NCI-H146 treated with DMSO at 0.1 percent for 48 hours (cell line): ENCODE measurements at regions not wholly inside any gene's neighbourhood (a gene's known extent, or its start where the extent isn't known, plus 50 kb on each side); places are given as distances from the start of the nearest gene placed in this dataset.

ENCODE experiments used
- DNase-seq: peaks from one replicate; lab custom pipeline; 2025; ENCODE audit not compliant: unreplicated experiment; lab: John Stamatoyannopoulos, UW

- DNase-seq: no peak
Observed at GRCh38 chr1:238088560-238089290, 198.0 kb upstream of the ZP4 start.

GRCh38 chr1:238073991-238074390 is 183.3 kb upstream of the ZP4 start:
- no peak for DNase-seq

GRCh38 chr1:238071061-238071460 is 180.3 kb upstream of the ZP4 start:
- DNase-seq: no peak

- DNase-seq: no peak
Observed at GRCh38 chr1:238063454-238063853, 172.7 kb upstream of the ZP4 start.

GRCh38 chr1:238061967-238062613 is 171.4 kb upstream of the ZP4 start:
- DNase-seq: no peak

- DNase-seq: no peak
Observed at GRCh38 chr1:238060061-238060460, 169.3 kb upstream of the ZP4 start.

GRCh38 chr1:238052496-238053266 is 162.0 kb upstream of the ZP4 start:
- no peak for DNase-seq

GRCh38 chr1:238029126-238029525 is 138.4 kb upstream of the ZP4 start:
- no peak for DNase-seq

- DNase-seq: no peak
Observed at GRCh38 chr1:238027366-238027765, 136.6 kb upstream of the ZP4 start.

GRCh38 chr1:238023137-238023536 is 132.4 kb upstream of the ZP4 start:
- no peak for DNase-seq

- no peak for DNase-seq
Observed at GRCh38 chr1:238018214-238018613, 127.5 kb upstream of the ZP4 start.

- DNase-seq: no peak
Observed at GRCh38 chr1:238006779-238007178, 116.1 kb upstream of the ZP4 start.

GRCh38 chr1:238005116-238005515 is 114.4 kb upstream of the ZP4 start:
- no peak for DNase-seq

- no peak for DNase-seq
Observed at GRCh38 chr1:238001818-238002217, 111.1 kb upstream of the ZP4 start.

- no peak for DNase-seq
Observed at GRCh38 chr1:237999426-238000052, 108.8 kb upstream of the ZP4 start.

- no peak for DNase-seq
Observed at GRCh38 chr1:237998581-237998980, 107.9 kb upstream of the ZP4 start.

- DNase-seq: no peak
Observed at GRCh38 chr1:237983496-237983895, 92.8 kb upstream of the ZP4 start.

- no peak for DNase-seq
Observed at GRCh38 chr1:237981223-237981622, 90.5 kb upstream of the ZP4 start.

GRCh38 chr1:237976331-237976730 is 85.6 kb upstream of the ZP4 start:
- DNase-seq: no peak

GRCh38 chr1:237975903-237976302 is 85.2 kb upstream of the ZP4 start:
- DNase-seq: no peak

GRCh38 chr1:237975376-237975775 is 84.7 kb upstream of the ZP4 start:
- no peak for DNase-seq

- no peak for DNase-seq
Observed at GRCh38 chr1:237972186-237972585, 81.5 kb upstream of the ZP4 start.
